Ascending aorta (tissue), 2 donors: ENCODE measurements at regions not wholly inside any gene's neighbourhood (a gene's known extent, or its start where the extent isn't known, plus 50 kb on each side); places are given as distances from the start of the nearest gene placed in this dataset.

ENCODE experiments used
- DNase-seq, 2 donors: peaks; one replicate each; pipeline ENCODE4 v3.0.0-alpha.2; 2019; ENCODE audit warnings: low spot score in 2 of 2
- H3K27ac ChIP-seq, 2 donors: fragments of 200-600 bp; sonication (generic); one replicate each; pipeline ENCODE4 v1.5.1; 2016 to 2017; ENCODE audit warnings: mild to moderate bottlenecking in 1 of 2
- H3K27me3 ChIP-seq: fragments of 200-600 bp; sonication (generic); one replicate; pipeline ENCODE4 v1.5.1; 2017
- H3K36me3 ChIP-seq, 2 donors: fragments of 200-600 bp; sonication (generic); one replicate each; pipeline ENCODE4 v1.5.1; 2016
- H3K4me1 ChIP-seq, 2 donors: fragments of 200-600 bp; sonication (generic); one replicate each; pipeline ENCODE4 v1.5.1; 2016 to 2017; ENCODE audit warnings: mild to moderate bottlenecking in 1 of 2
- H3K4me3 ChIP-seq, 2 donors: fragments of 200-600 bp; sonication (generic); one replicate each; pipeline ENCODE4 v1.5.1; 2016 to 2017; ENCODE audit warnings: mild to moderate bottlenecking in 1 of 2
- H3K9me3 ChIP-seq, 2 donors: fragments of 200-600 bp; sonication (generic); one replicate each; pipeline ENCODE4 v1.5.1; 2016
- CTCF ChIP-seq, 3 experiments: fragments of 200-600 bp in 2 of 3; fragments of 450-650 bp in 1 of 3; sonication (generic) in 2 of 3; IDR thresholded peaks; one replicate each; pipeline ENCODE4 v1.5.1; 2016 to 2019; ENCODE audit warnings: antibody characterized with exemption in 3 of 3, mild to moderate bottlenecking in 1 of 3, moderate library complexity in 1 of 3
- intact Hi-C: fragments of 100-400 bp; cut with DNase I; formaldehyde crosslinking; loops from one replicate; pipeline ENCODE4 v1.15.1; 2023

- intact Hi-C loops, result no loop called here
- no peaks in the 10 kb centered on the region for H3K9me3 ChIP-seq
- no peak overlapping the region for H3K27ac ChIP-seq
- H3K4me3 ChIP-seq, result no peak overlapping the region
- H3K27me3 ChIP-seq, result no peaks in the 10 kb centered on the region
- TF ChIP-seq CTCF (IDR thresholded peaks at IDR 0.05), result no peak
- H3K4me1 ChIP-seq, result peaks cover 0 to 8% of the 10 kb centered on the region in 2 donors
- no peaks in the 10 kb centered on the region for H3K36me3 ChIP-seq
- DNase-seq, result no peak
These were observed 132.2 kb downstream of the TLR5 start for GRCh38 chr1:223010582-223011504.

DNA sequence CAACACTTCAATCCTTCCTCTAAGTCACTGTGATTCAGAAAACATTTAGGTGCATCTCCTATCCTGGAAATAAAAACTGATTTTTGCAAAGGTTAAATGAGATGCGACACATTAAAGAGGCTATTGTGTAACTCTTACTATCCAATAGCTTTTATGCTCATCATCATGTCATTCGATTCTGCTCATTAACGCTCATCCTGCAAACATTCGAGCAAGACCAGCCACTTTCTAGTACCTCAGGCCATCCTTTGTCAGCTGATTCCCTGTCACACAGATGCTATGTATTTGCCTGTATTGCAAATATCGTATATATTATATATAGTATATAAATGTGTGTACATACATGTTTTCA, 131.6 kb downstream of the TLR5 start:
- Histone ChIP-seq H3K9me3 (no peaks in the 10 kb centered on the region), H3K36me3 (no peaks in the 10 kb centered on the region), H3K4me1 (peaks cover 0 to 8% of the 10 kb centered on the region in 2 donors), H3K4me3 (no peak overlapping the region), H3K27me3 (no peaks in the 10 kb centered on the region), H3K27ac (no peak overlapping the region)
- no peak for TF ChIP-seq CTCF (IDR thresholded peaks at IDR 0.05)
- DNase-seq, result no peak
- intact Hi-C loops, result no loop called here

GRCh38 chr1:223012176-223012788, 130.8 kb downstream of the TLR5 start:
- H3K4me1 ChIP-seq, result peaks cover 0 to 8% of the 10 kb centered on the region in 2 donors
- H3K4me3 ChIP-seq, result no peak overlapping the region
- no peak for TF ChIP-seq CTCF (IDR thresholded peaks at IDR 0.05)
- no peaks in the 10 kb centered on the region for H3K9me3 ChIP-seq
- intact Hi-C loops, result no loop called here
- no peak overlapping the region for H3K27ac ChIP-seq
- no peak for DNase-seq
- no peaks in the 10 kb centered on the region for H3K36me3 ChIP-seq
- no peaks in the 10 kb centered on the region for H3K27me3 ChIP-seq

GRCh38 chr1:223012938-223013337, 130.1 kb downstream of the TLR5 start:
- H3K4me1 ChIP-seq, result peaks cover 0 to 8% of the 10 kb centered on the region in 2 donors
- H3K27ac ChIP-seq, result no peak overlapping the region
- no peaks in the 10 kb centered on the region for H3K36me3 ChIP-seq
- no peak for TF ChIP-seq CTCF (IDR thresholded peaks at IDR 0.05)
- no peak for DNase-seq
- intact Hi-C loops, result no loop called here
- H3K27me3 ChIP-seq, result no peaks in the 10 kb centered on the region
- no peak overlapping the region for H3K4me3 ChIP-seq
- no peaks in the 10 kb centered on the region for H3K9me3 ChIP-seq

GRCh38 chr1:223014142-223014873, 128.7 kb downstream of the TLR5 start:
- Histone ChIP-seq H3K27me3 (no peaks in the 10 kb centered on the region), H3K4me1 (peaks cover 0 to 8% of the 10 kb centered on the region in 2 donors), H3K4me3 (no peak overlapping the region), H3K9me3 (no peaks in the 10 kb centered on the region), H3K36me3 (no peaks in the 10 kb centered on the region), H3K27ac (no peak overlapping the region)
- intact Hi-C loops, result no loop called here
- TF ChIP-seq CTCF (IDR thresholded peaks at IDR 0.05), result no peak
- DNase-seq, result no peak
